ENCODE measurements at regions not wholly inside any gene's neighbourhood (a gene's known extent, or its start where the extent isn't known, plus 50 kb on each side); places are given as distances from the start of the nearest gene placed in this dataset.
A peak's percentile ranks its signal among the peaks of the same experiment; 100 is the strongest.

GRCh38 chr12:114140576-114140975 is 174.5 kb upstream of the RBM19 start:
- Histone ChIP-seq H3K4me3 (no peak overlapping the region), H3K36me3 (replicated peaks; ENCODE audit: insufficient read depth, low read depth) (no peaks in the 10 kb centered on the region), H3K9me2 (replicated peaks; ENCODE audit: insufficient read depth) (no peaks in the 10 kb centered on the region), H3K4me1 (ENCODE audit: insufficient read depth) (peaks cover 3% of the 10 kb centered on the region), H2AFZ (no peak overlapping the region), H3K4me2 (no peak overlapping the region), H3K9me3 (ENCODE audit: low read depth) (no peaks in the 10 kb centered on the region), H4K20me1 (ENCODE audit: insufficient read depth, poor library complexity, severe bottlenecking) (no peaks in the 10 kb centered on the region), H3K27ac (no peak overlapping the region), H3K27me3 (no peaks in the 10 kb centered on the region), H3K79me2 (no peaks in the 10 kb centered on the region)
- no peak for TF ChIP-seq CTCF (IDR thresholded peaks at IDR 0.05; ENCODE audit: poor library complexity)
- no peak for DNase-seq (ENCODE audit: low spot score)

DNA sequence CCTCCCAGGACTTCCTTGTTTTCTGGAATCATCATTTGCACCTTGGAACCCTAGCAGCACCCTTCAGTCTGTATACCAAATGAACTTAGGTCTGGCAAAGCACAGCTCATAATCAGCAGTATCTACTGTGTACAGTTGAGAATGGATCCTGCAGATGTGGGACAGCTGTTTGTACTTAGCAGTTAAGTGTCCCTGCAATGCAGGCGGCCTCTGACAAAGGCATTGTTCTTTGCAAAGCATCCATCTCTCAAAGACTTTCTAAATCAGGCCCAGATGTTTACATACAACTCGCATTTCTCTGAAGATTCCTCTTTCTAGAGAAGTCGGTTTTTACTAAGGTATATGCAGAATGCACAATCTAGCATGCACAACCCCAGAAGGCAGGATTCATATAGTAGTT is 170.5 kb upstream of the RBM19 start:
- Histone ChIP-seq H3K79me2 (no peaks in the 10 kb centered on the region), H4K20me1 (ENCODE audit: insufficient read depth, poor library complexity, severe bottlenecking) (no peaks in the 10 kb centered on the region), H3K4me2 (no peak overlapping the region), H3K4me1 (ENCODE audit: insufficient read depth) (no peaks in the 10 kb centered on the region), H3K27me3 (no peaks in the 10 kb centered on the region), H2AFZ (no peak overlapping the region), H3K4me3 (no peak overlapping the region), H3K36me3 (replicated peaks; ENCODE audit: insufficient read depth, low read depth) (no peaks in the 10 kb centered on the region), H3K9me3 (ENCODE audit: low read depth) (no peaks in the 10 kb centered on the region), H3K27ac (peak overlapping the region; percentile 15), H3K9me2 (replicated peaks; ENCODE audit: insufficient read depth) (no peaks in the 10 kb centered on the region)
- 54% methylated on average over 3 of the region's 3 CpGs for WGBS (ENCODE audit: low lambda C conversion rate, missing lambda C conversion rate)
- peak; percentile 18 for DNase-seq (ENCODE audit: low spot score)
- TF ChIP-seq EZH2phosphoT487 (IDR thresholded peaks at IDR 0.05; ENCODE audit: low read depth, severe bottlenecking, unreplicated experiment) (no peak), CTCF (IDR thresholded peaks at IDR 0.05; ENCODE audit: poor library complexity) (no peak)

DNA sequence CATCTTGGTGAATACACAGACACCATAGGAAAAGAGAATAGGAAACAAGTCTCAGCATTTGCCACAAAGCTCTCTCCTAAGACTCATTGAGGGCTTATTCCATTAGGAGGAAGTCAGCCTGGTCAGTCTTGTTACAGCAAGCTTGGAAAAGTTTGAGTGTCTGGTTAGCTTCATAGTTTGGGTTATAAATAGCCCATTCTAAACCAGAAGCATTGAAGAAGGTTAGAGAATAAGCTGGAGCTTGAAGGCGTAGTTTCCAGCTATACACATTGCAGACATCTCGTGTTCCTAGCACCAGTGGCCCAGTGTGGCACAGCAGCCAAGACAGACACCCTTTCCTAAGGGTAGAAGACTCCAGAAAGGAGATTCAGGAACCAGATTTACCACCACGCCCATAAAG is 168.8 kb upstream of the RBM19 start:
- H3K36me3 ChIP-seq (replicated peaks; ENCODE audit: insufficient read depth, low read depth) = no peaks in the 10 kb centered on the region
- H2AFZ ChIP-seq = no peak overlapping the region
- no peaks in the 10 kb centered on the region for H3K9me3 ChIP-seq (ENCODE audit: low read depth)
- no peaks in the 10 kb centered on the region for H3K27me3 ChIP-seq
- DNase-seq (ENCODE audit: low spot score) = no peak
- H3K9me2 ChIP-seq (replicated peaks; ENCODE audit: insufficient read depth) = no peaks in the 10 kb centered on the region
- no peak overlapping the region for H3K27ac ChIP-seq
- no peak for TF ChIP-seq EZH2phosphoT487 (IDR thresholded peaks at IDR 0.05; ENCODE audit: low read depth, severe bottlenecking, unreplicated experiment)
- no peak for TF ChIP-seq EZH2 (IDR thresholded peaks at IDR 0.05; ENCODE audit: borderline replicate concordance)
- TF ChIP-seq CTCF (IDR thresholded peaks at IDR 0.05; ENCODE audit: poor library complexity) = no peak
- WGBS (ENCODE audit: low lambda C conversion rate, missing lambda C conversion rate) = 79% methylated on average over 3 of the region's 3 CpGs
- no peaks in the 10 kb centered on the region for H3K79me2 ChIP-seq
- no peak overlapping the region for H3K4me3 ChIP-seq
- no peaks in the 10 kb centered on the region for H4K20me1 ChIP-seq (ENCODE audit: insufficient read depth, poor library complexity, severe bottlenecking)
- no peaks in the 10 kb centered on the region for H3K4me1 ChIP-seq (ENCODE audit: insufficient read depth)
- no peak overlapping the region for H3K4me2 ChIP-seq

DNA sequence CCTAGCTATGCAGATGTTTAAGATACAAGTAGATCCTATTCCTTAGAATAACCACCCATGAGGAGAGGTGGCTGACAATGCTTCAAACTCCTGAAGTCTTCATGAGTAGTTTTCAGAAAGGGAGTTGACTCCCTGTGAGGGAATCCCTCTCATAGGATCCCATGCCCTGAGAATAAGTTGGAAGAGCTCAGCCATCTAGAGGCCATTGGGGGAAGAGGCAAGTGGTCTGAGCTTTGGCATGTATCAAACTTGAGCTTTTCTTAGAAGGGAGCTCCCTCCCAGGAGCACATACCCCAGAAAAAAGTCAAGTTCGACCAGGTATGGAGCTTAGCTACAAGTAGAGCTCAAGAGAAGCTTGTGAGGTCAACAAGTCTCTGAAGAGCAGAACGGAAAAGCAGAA is 165.7 kb upstream of the RBM19 start:
- Histone ChIP-seq H3K9me3 (ENCODE audit: low read depth) (no peaks in the 10 kb centered on the region), H2AFZ (no peak overlapping the region), H4K20me1 (ENCODE audit: insufficient read depth, poor library complexity, severe bottlenecking) (no peaks in the 10 kb centered on the region), H3K27me3 (no peaks in the 10 kb centered on the region), H3K4me1 (ENCODE audit: insufficient read depth) (no peaks in the 10 kb centered on the region), H3K4me2 (no peak overlapping the region), H3K9me2 (replicated peaks; ENCODE audit: insufficient read depth) (no peaks in the 10 kb centered on the region), H3K36me3 (replicated peaks; ENCODE audit: insufficient read depth, low read depth) (no peaks in the 10 kb centered on the region), H3K27ac (no peak overlapping the region), H3K79me2 (no peaks in the 10 kb centered on the region), H3K4me3 (no peak overlapping the region)
- 44% methylated on average over 2 of the region's 2 CpGs for WGBS (ENCODE audit: low lambda C conversion rate, missing lambda C conversion rate)
- TF ChIP-seq EZH2phosphoT487 (IDR thresholded peaks at IDR 0.05; ENCODE audit: low read depth, severe bottlenecking, unreplicated experiment) (no peak), EZH2 (IDR thresholded peaks at IDR 0.05; ENCODE audit: borderline replicate concordance) (no peak), CTCF (IDR thresholded peaks at IDR 0.05; ENCODE audit: poor library complexity) (peak; percentile 14)
- peak; percentile 17 for DNase-seq (ENCODE audit: low spot score)

All from hepatocyte (in vitro differentiated cells).